NCI-H446 treated with DMSO at 0.1 percent for 48 hours (cell line): ENCODE measurements at regions not wholly inside any gene's neighbourhood (a gene's known extent, or its start where the extent isn't known, plus 50 kb on each side); places are given as distances from the start of the nearest gene placed in this dataset.

Experiments used
- DNase-seq: peaks from one replicate; lab custom pipeline; 2025; lab: John Stamatoyannopoulos, UW

- DNase-seq = no peak
Observed at GRCh38 chr6:166106076-166106686, 61.5 kb downstream of the TBXT start.

- no peak for DNase-seq
Observed at GRCh38 chr6:166105341-166106075, 62.1 kb downstream of the TBXT start.

- no peak for DNase-seq
Observed at GRCh38 chr6:166104872-166105271, 62.8 kb downstream of the TBXT start.

- no peak for DNase-seq
Observed at GRCh38 chr6:166104107-166104506, 63.5 kb downstream of the TBXT start.

GRCh38 chr6:166101819-166102419 lies 65.7 kb downstream of the TBXT start:
- no peak for DNase-seq

- DNase-seq = no peak
Observed at GRCh38 chr6:166097914-166098522, 69.6 kb downstream of the TBXT start.

- DNase-seq = no peak
Observed at GRCh38 chr6:166087852-166088251, 79.8 kb downstream of the TBXT start.

- no peak for DNase-seq
Observed at GRCh38 chr6:166087246-166087645, 80.4 kb downstream of the TBXT start.

- DNase-seq = no peak
Observed at GRCh38 chr6:166085500-166085899, 82.2 kb downstream of the TBXT start.

GRCh38 chr6:166084951-166085350 lies 82.7 kb downstream of the TBXT start:
- DNase-seq = no peak

- no peak for DNase-seq
Observed at GRCh38 chr6:166079841-166080240, 87.8 kb downstream of the TBXT start.

GRCh38 chr6:166078294-166078693 lies 89.4 kb downstream of the TBXT start:
- DNase-seq = no peak

GRCh38 chr6:166076625-166077024 lies 91.0 kb downstream of the TBXT start:
- no peak for DNase-seq

- DNase-seq = no peak
Observed at GRCh38 chr6:166075925-166076324, 91.7 kb downstream of the TBXT start.

GRCh38 chr6:166075186-166075585 lies 92.5 kb downstream of the TBXT start:
- DNase-seq = no peak

- no peak for DNase-seq
Observed at GRCh38 chr6:166073082-166073481, 94.6 kb downstream of the TBXT start.

GRCh38 chr6:166068768-166069167 lies 98.9 kb downstream of the TBXT start:
- DNase-seq = no peak

- no peak for DNase-seq
Observed at GRCh38 chr6:166058064-166058739, 109.4 kb downstream of the TBXT start.

- no peak for DNase-seq
Observed at GRCh38 chr6:166057431-166057830, 110.2 kb downstream of the TBXT start.

GRCh38 chr6:166056637-166057036 lies 111.0 kb downstream of the TBXT start:
- DNase-seq = no peak

- DNase-seq = no peak
Observed at GRCh38 chr6:166055801-166056200, 111.8 kb downstream of the TBXT start.

GRCh38 chr6:166052837-166053236 lies 114.8 kb downstream of the TBXT start:
- no peak for DNase-seq
